ENCODE measurements at regions not wholly inside any gene's neighbourhood (a gene's known extent, or its start where the extent isn't known, plus 50 kb on each side); places are given as distances from the start of the nearest gene placed in this dataset.

DNA sequence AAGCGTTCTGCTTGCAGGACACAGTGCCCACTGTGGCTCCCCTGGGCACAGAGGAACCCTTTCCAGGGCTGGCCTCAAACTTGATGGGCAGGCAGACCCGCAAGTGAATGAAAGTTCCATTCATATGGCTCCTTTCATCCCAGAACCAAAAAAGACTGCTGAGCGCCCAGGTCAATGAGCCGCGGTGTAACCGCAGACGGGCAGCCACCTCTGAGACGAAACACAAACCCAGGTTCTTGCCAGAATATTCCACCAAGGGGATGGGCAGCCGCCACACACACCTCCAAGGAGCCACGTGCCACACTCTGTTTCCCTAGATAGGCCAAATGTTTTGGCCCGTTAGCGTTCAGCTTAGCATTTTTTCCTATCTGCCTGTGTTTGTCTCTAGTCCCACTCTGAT lies 82.8 kb upstream of the IGF1R start:
- ChIA-PET CTCF (ENCODE audit: low intra/inter-chr PET ratio) (no interaction called here), POLR2A (no interaction called here)
- in situ Hi-C loops (cut with MboI) (no loop called here), intact Hi-C loops (cut with micrococcal nuclease) (no loop called here)
- H3K36me3 ChIP-seq (ENCODE audit: control insufficient read depth, insufficient read depth, low read length): no peaks in the 10 kb centered on the region
- WGBS (ENCODE audit: insufficient coverage, low coverage, missing lambda C conversion rate): 2% methylated on average over 12 of the region's 12 CpGs
- no peaks in the 10 kb centered on the region for H3K4me1 ChIP-seq (replicated peaks in 1 of 2; ENCODE audit: control insufficient read depth in 2 of 2, insufficient read depth in 2 of 2, low read length in 2 of 2)
- TF ChIP-seq CHCHD3 (CRISPR knock-in tag; IDR thresholded peaks at IDR 0.05) (no peak), TBP (optimal IDR thresholded peaks at IDR 0.05; ENCODE audit: low read depth, low read length) (no peak), ZKSCAN3 (CRISPR knock-in tag; IDR thresholded peaks at IDR 0.05) (no peak), NRF1 (conservative IDR thresholded peaks at IDR 0.05 in 1 of 2, IDR thresholded peaks at IDR 0.05 in 1 of 2) (no peak), CREM (IDR thresholded peaks at IDR 0.05; ENCODE audit: low read depth) (no peak), GATAD2A (IDR thresholded peaks at IDR 0.05) (no peak), FOXA3 (CRISPR knock-in tag; conservative IDR thresholded peaks at IDR 0.05 in 1 of 2, IDR thresholded peaks at IDR 0.05 in 1 of 2) (no peak), TARDBP (IDR thresholded peaks at IDR 0.05) (no peak), BRD9 (IDR thresholded peaks at IDR 0.05; ENCODE audit: low read depth, partially characterized antibody) (no peak), ZNF41 (CRISPR knock-in tag; conservative IDR thresholded peaks at IDR 0.05) (no peak), FOXJ3 (CRISPR knock-in tag; IDR thresholded peaks at IDR 0.05) (no peak)
- TF ChIP-seq, protein P1, sequence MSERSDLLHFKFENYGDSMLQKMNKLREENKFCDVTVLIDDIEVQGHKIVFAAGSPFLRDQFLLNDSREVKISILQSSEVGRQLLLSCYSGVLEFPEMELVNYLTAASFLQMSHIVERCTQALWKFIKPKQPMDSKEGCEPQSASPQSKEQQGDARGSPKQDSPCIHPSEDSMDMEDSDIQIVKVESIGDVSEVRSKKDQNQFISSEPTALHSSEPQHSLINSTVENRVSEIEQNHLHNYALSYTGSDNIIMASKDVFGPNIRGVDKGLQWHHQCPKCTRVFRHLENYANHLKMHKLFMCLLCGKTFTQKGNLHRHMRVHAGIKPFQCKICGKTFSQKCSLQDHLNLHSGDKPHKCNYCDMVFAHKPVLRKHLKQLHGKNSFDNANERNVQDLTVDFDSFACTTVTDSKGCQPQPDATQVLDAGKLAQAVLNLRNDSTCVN (CRISPR knock-in tag; IDR thresholded peaks at IDR 0.05): no peak
- TF ChIP-seq, protein P2, sequence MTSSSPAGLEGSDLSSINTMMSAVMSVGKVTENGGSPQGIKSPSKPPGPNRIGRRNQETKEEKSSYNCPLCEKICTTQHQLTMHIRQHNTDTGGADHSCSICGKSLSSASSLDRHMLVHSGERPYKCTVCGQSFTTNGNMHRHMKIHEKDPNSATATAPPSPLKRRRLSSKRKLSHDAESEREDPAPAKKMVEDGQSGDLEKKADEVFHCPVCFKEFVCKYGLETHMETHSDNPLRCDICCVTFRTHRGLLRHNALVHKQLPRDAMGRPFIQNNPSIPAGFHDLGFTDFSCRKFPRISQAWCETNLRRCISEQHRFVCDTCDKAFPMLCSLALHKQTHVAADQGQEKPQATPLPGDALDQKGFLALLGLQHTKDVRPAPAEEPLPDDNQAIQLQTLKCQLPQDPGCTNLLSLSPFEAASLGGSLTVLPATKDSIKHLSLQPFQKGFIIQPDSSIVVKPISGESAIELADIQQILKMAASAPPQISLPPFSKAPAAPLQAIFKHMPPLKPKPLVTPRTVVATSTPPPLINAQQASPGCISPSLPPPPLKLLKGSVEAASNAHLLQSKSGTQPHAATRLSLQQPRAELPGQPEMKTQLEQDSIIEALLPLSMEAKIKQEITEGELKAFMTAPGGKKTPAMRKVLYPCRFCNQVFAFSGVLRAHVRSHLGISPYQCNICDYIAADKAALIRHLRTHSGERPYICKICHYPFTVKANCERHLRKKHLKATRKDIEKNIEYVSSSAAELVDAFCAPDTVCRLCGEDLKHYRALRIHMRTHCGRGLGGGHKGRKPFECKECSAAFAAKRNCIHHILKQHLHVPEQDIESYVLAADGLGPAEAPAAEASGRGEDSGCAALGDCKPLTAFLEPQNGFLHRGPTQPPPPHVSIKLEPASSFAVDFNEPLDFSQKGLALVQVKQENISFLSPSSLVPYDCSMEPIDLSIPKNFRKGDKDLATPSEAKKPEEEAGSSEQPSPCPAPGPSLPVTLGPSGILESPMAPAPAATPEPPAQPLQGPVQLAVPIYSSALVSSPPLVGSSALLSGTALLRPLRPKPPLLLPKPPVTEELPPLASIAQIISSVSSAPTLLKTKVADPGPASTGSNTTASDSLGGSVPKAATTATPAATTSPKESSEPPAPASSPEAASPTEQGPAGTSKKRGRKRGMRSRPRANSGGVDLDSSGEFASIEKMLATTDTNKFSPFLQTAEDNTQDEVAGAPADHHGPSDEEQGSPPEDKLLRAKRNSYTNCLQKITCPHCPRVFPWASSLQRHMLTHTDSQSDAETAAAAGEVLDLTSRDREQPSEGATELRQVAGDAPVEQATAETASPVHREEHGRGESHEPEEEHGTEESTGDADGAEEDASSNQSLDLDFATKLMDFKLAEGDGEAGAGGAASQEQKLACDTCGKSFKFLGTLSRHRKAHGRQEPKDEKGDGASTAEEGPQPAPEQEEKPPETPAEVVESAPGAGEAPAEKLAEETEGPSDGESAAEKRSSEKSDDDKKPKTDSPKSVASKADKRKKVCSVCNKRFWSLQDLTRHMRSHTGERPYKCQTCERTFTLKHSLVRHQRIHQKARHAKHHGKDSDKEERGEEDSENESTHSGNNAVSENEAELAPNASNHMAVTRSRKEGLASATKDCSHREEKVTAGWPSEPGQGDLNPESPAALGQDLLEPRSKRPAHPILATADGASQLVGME (CRISPR knock-in tag; IDR thresholded peaks at IDR 0.05): no peak
- no TSS peak for BruUV-seq (replicated peaks)
- no peak overlapping the region for H3K4me2 ChIP-seq (ENCODE audit: insufficient read depth, low read length)
- H3K79me2 ChIP-seq (ENCODE audit: control insufficient read depth, insufficient read depth, low read length): no peaks in the 10 kb centered on the region
- no peaks in the 10 kb centered on the region for H4K20me1 ChIP-seq (replicated peaks; ENCODE audit: control insufficient read depth, insufficient read depth, low read length)
- H3K9me1 ChIP-seq (ENCODE audit: control insufficient read depth, insufficient read depth, low read length): no peaks in the 10 kb centered on the region
- peaks cover 11 to 41% of the 10 kb centered on the region in 2 experiments; a peak in 4 of 5 replicates for H3K27me3 ChIP-seq (ENCODE audit: control insufficient read depth in 2 of 2, insufficient read depth in 2 of 2, low read length in 2 of 2)
- no peak overlapping the region for H3K27ac ChIP-seq (ENCODE audit: extremely low read depth, low read depth, low read length)
- FAIRE-seq (no peak), ATAC-seq (no peak), DNase-seq (ENCODE audit: extremely low read depth in 1 of 4, low spot score in 3 of 4) (no peak)
- H2AFZ ChIP-seq (ENCODE audit: low read depth, low read length): no peak overlapping the region
- H3K4me3 ChIP-seq: no peak overlapping the region
- H3K9ac ChIP-seq (ENCODE audit: insufficient read depth in 1 of 2, low read depth in 2 of 2, low read length in 2 of 2): no peak overlapping the region
- no peaks in the 10 kb centered on the region for H3K9me3 ChIP-seq (replicated peaks; ENCODE audit: control insufficient read depth, insufficient read depth, low read depth, low read length)
